ENCODE measurements at regions not wholly inside any gene's neighbourhood (a gene's known extent, or its start where the extent isn't known, plus 50 kb on each side); places are given as distances from the start of the nearest gene placed in this dataset.

- TF ChIP-seq POLR2A (IDR thresholded peaks at IDR 0.05; ENCODE audit: low read depth, low read length), result no peak
- DNase-seq (ENCODE audit: insufficient read length, low spot score) (no peak), FAIRE-seq (no peak)
Measured at GRCh38 chr1:87539147-87539546, 210.5 kb downstream of the LMO4 start.

GRCh38 chr1:87542697-87543096, 214.0 kb downstream of the LMO4 start:
- TF ChIP-seq POLR2A (IDR thresholded peaks at IDR 0.05; ENCODE audit: low read depth, low read length), result no peak
- FAIRE-seq (no peak), DNase-seq (ENCODE audit: insufficient read length, low spot score) (no peak)

GRCh38 chr1:87549738-87550137, 221.1 kb downstream of the LMO4 start:
- DNase-seq (ENCODE audit: insufficient read length, low spot score) (no peak), FAIRE-seq (no peak)
- no peak for TF ChIP-seq POLR2A (IDR thresholded peaks at IDR 0.05; ENCODE audit: low read depth, low read length)

GRCh38 chr1:87553511-87553910, 224.8 kb downstream of the LMO4 start:
- TF ChIP-seq POLR2A (IDR thresholded peaks at IDR 0.05; ENCODE audit: low read depth, low read length), result no peak
- DNase-seq (ENCODE audit: insufficient read length, low spot score) (no peak), FAIRE-seq (no peak)

- FAIRE-seq (no peak), DNase-seq (ENCODE audit: insufficient read length, low spot score) (no peak)
- TF ChIP-seq POLR2A (IDR thresholded peaks at IDR 0.05; ENCODE audit: low read depth, low read length), result no peak
Measured at GRCh38 chr1:87555366-87555765, 226.7 kb downstream of the LMO4 start.

GRCh38 chr1:87556326-87556725, 227.6 kb downstream of the LMO4 start:
- FAIRE-seq, result no peak
- no peak for TF ChIP-seq POLR2A (IDR thresholded peaks at IDR 0.05; ENCODE audit: low read depth, low read length)
- no peak for DNase-seq (ENCODE audit: insufficient read length, low spot score)

- no peak for TF ChIP-seq POLR2A (IDR thresholded peaks at IDR 0.05; ENCODE audit: low read depth, low read length)
- no peak for FAIRE-seq
- no peak for DNase-seq (ENCODE audit: insufficient read length, low spot score)
Measured at GRCh38 chr1:87558921-87559320, 230.2 kb downstream of the LMO4 start.

GRCh38 chr1:87560137-87560536, 231.5 kb downstream of the LMO4 start:
- no peak for FAIRE-seq
- no peak for TF ChIP-seq POLR2A (IDR thresholded peaks at IDR 0.05; ENCODE audit: low read depth, low read length)
- no peak for DNase-seq (ENCODE audit: insufficient read length, low spot score)

GRCh38 chr1:87560601-87561360, 232.1 kb downstream of the LMO4 start:
- FAIRE-seq (no peak), DNase-seq (ENCODE audit: insufficient read length, low spot score) (no peak)
- TF ChIP-seq POLR2A (IDR thresholded peaks at IDR 0.05; ENCODE audit: low read depth, low read length), result no peak

- DNase-seq (ENCODE audit: insufficient read length, low spot score) (no peak), FAIRE-seq (no peak)
- no peak for TF ChIP-seq POLR2A (IDR thresholded peaks at IDR 0.05; ENCODE audit: low read depth, low read length)
Measured at GRCh38 chr1:87563211-87563610, 234.5 kb downstream of the LMO4 start.

- FAIRE-seq (no peak), DNase-seq (ENCODE audit: insufficient read length, low spot score) (no peak)
- TF ChIP-seq POLR2A (IDR thresholded peaks at IDR 0.05; ENCODE audit: low read depth, low read length), result no peak
Measured at GRCh38 chr1:87565861-87566260, 237.2 kb downstream of the LMO4 start.

GRCh38 chr1:87568005-87568404, 239.3 kb downstream of the LMO4 start:
- no peak for FAIRE-seq
- no peak for DNase-seq (ENCODE audit: insufficient read length, low spot score)
- no peak for TF ChIP-seq POLR2A (IDR thresholded peaks at IDR 0.05; ENCODE audit: low read depth, low read length)

- no peak for TF ChIP-seq POLR2A (IDR thresholded peaks at IDR 0.05; ENCODE audit: low read depth, low read length)
Measured at GRCh38 chr1:87568911-87569310, 240.2 kb downstream of the LMO4 start.

GRCh38 chr1:87572008-87572407, 243.3 kb downstream of the LMO4 start:
- no peak for TF ChIP-seq POLR2A (IDR thresholded peaks at IDR 0.05; ENCODE audit: low read depth, low read length)
- FAIRE-seq (no peak), DNase-seq (ENCODE audit: insufficient read length, low spot score) (no peak)

More at GRCh38 chr1:87568911-87569310, 240.2 kb downstream of the LMO4 start:
- DNase-seq (ENCODE audit: insufficient read length, low spot score) (no peak), FAIRE-seq (no peak)

GRCh38 chr1:87572891-87573290, 244.2 kb downstream of the LMO4 start:
- no peak for TF ChIP-seq POLR2A (IDR thresholded peaks at IDR 0.05; ENCODE audit: low read depth, low read length)
- DNase-seq (ENCODE audit: insufficient read length, low spot score), result no peak
- FAIRE-seq, result no peak
